Activated naive CD4-positive, alpha-beta T cell treated with anti-CD3 and anti-CD28 coated beads, Interleukin-2, amount 50 U/mL, for 24 hours (primary cell): ENCODE measurements at regions not wholly inside any gene's neighbourhood (a gene's known extent, or its start where the extent isn't known, plus 50 kb on each side); places are given as distances from the start of the nearest gene placed in this dataset.

ENCODE experiments used
- H3K27ac Mint-ChIP-seq: one replicate; pipeline ENCODE4 v1.8.0; 2021; ENCODE audit warnings: mild to moderate bottlenecking, mixed read lengths
- H3K27me3 Mint-ChIP-seq: one replicate; pipeline ENCODE4 v1.8.0; 2021; ENCODE audit warnings: mixed read lengths
- H3K36me3 Mint-ChIP-seq: one replicate; pipeline ENCODE4 v1.8.0; 2021; ENCODE audit warnings: mixed read lengths
- H3K4me1 Mint-ChIP-seq: one replicate; pipeline ENCODE4 v1.8.0; 2021; ENCODE audit warnings: mixed read lengths
- H3K4me3 Mint-ChIP-seq: one replicate; pipeline ENCODE4 v1.8.0; 2021; ENCODE audit warnings: mild to moderate bottlenecking, mixed read lengths
- H3K9me3 Mint-ChIP-seq: one replicate; pipeline ENCODE4 v1.8.0; 2021; ENCODE audit warnings: mixed read lengths

DNA sequence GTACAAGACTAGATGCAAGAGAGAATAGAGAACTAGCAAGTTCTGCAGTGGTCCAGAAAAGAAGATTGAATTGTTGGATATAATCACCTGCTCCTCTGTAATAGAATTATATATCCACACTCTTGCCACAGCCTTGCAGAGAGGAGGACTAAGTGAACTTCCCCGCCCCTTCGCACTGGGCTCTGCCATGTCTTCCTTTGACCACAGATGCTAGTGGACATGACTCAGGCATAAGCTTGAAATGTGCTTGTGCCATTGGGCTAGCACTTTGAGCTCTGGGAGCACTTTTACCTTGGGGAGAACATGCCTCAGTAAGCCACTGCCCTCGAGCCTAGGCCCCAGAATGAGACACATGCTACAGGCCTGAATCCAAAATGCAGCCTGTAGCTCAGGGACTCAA lies 113.5 kb upstream of the RASA1 start:
- Mint-ChIP-seq H3K27ac (no peak overlapping the region), H3K36me3 (no peaks in the 10 kb centered on the region), H3K4me1 (peaks cover 6% of the 10 kb centered on the region), H3K4me3 (no peak overlapping the region), H3K9me3 (no peaks in the 10 kb centered on the region), H3K27me3 (no peaks in the 10 kb centered on the region)

DNA sequence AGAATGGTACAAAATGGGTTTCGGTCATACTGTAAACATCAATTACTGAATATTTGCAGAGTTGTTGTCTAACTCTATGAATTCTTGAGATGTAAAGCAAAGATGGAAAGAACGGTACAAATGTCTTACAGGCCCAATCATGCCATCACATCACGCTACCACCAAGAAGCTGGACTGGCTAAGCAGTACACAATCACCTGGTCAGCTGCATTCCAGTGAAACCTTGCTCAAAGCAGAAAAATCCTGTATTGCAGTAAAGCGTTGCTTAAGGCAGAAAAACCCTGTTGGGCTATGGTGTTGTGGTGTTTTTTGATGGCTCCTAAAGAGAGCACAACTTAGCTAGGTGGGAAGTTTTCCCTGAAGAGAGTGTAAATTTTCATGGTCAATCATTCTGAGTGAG lies 112.6 kb upstream of the RASA1 start:
- Mint-ChIP-seq H3K27me3 (no peaks in the 10 kb centered on the region), H3K4me3 (no peak overlapping the region)

GRCh38 chr5:87156631-87157030 lies 111.1 kb upstream of the RASA1 start:
- no peak overlapping the region for H3K27ac Mint-ChIP-seq

More for the DNA sequence above, 112.6 kb upstream of the RASA1 start:
- Mint-ChIP-seq H3K9me3 (no peaks in the 10 kb centered on the region), H3K4me1 (peaks cover 6% of the 10 kb centered on the region), H3K36me3 (no peaks in the 10 kb centered on the region), H3K27ac (no peak overlapping the region)

GRCh38 chr5:87164409-87164808 lies 103.3 kb upstream of the RASA1 start:
- H3K4me3 Mint-ChIP-seq = no peak overlapping the region

More at GRCh38 chr5:87156631-87157030, 111.1 kb upstream of the RASA1 start:
- no peaks in the 10 kb centered on the region for H3K36me3 Mint-ChIP-seq
- peaks cover 2% of the 10 kb centered on the region for H3K4me1 Mint-ChIP-seq
- H3K27me3 Mint-ChIP-seq = no peaks in the 10 kb centered on the region
- no peaks in the 10 kb centered on the region for H3K9me3 Mint-ChIP-seq
- no peak overlapping the region for H3K4me3 Mint-ChIP-seq

DNA sequence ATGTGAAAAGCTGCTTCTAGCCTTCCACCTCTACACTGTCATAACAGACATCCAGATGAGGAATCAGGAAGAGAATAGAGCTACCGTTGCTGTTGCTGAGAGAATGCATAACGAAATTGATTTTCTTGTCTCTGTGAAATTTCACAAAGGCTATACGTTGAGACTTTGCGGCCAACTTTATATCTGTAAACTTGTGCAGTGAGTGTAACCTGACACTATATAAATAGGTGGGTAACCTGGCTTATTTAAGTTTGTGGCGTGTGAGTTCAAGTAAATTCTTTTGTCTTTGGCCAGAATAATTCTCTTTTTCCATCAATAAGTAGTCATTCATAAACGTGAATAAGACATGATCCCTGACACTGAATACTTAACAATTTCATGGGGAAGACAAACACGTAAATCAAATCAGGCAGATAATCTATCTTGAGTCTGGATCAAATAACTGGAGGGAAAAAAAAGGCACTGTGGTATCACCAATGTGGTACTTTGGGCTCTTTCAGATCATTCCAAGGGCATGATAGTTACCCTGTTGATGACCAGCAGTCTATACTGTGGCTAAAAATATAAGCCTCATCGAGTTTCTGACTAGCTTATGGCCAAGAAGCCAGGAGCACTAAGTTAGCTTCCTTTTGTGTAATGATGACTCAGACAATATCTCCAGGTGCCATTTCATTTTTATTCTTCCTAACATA lies 98.2 kb upstream of the RASA1 start:
- H3K4me1 Mint-ChIP-seq = peaks cover 6% of the 10 kb centered on the region

More at GRCh38 chr5:87164409-87164808, 103.3 kb upstream of the RASA1 start:
- Mint-ChIP-seq H3K36me3 (no peaks in the 10 kb centered on the region), H3K9me3 (no peaks in the 10 kb centered on the region), H3K27ac (no peak overlapping the region), H3K4me1 (peaks cover 6% of the 10 kb centered on the region), H3K27me3 (no peaks in the 10 kb centered on the region)

GRCh38 chr5:87170799-87171198 lies 96.9 kb upstream of the RASA1 start:
- no peak overlapping the region for H3K27ac Mint-ChIP-seq
- no peaks in the 10 kb centered on the region for H3K27me3 Mint-ChIP-seq
- H3K4me3 Mint-ChIP-seq = no peak overlapping the region
- H3K36me3 Mint-ChIP-seq = no peaks in the 10 kb centered on the region
- H3K9me3 Mint-ChIP-seq = no peaks in the 10 kb centered on the region
- H3K4me1 Mint-ChIP-seq = peaks cover 6% of the 10 kb centered on the region

More for the DNA sequence above, 98.2 kb upstream of the RASA1 start:
- no peak overlapping the region for H3K4me3 Mint-ChIP-seq
- H3K9me3 Mint-ChIP-seq = no peaks in the 10 kb centered on the region
- no peak overlapping the region for H3K27ac Mint-ChIP-seq
- H3K27me3 Mint-ChIP-seq = no peaks in the 10 kb centered on the region
- H3K36me3 Mint-ChIP-seq = no peaks in the 10 kb centered on the region

GRCh38 chr5:87182649-87183048 lies 85.0 kb upstream of the RASA1 start:
- Mint-ChIP-seq H3K4me3 (peak overlapping the region; percentile 65), H3K9me3 (no peaks in the 10 kb centered on the region), H3K4me1 (peaks cover 22% of the 10 kb centered on the region), H3K36me3 (no peaks in the 10 kb centered on the region), H3K27ac (peak overlapping the region; percentile 21), H3K27me3 (no peaks in the 10 kb centered on the region)

- Mint-ChIP-seq H3K27ac (no peak overlapping the region), H3K9me3 (no peaks in the 10 kb centered on the region), H3K4me1 (peaks cover 22% of the 10 kb centered on the region), H3K4me3 (no peak overlapping the region), H3K27me3 (no peaks in the 10 kb centered on the region), H3K36me3 (no peaks in the 10 kb centered on the region)
These were observed 83.8 kb upstream of the RASA1 start for GRCh38 chr5:87183896-87184295.

DNA sequence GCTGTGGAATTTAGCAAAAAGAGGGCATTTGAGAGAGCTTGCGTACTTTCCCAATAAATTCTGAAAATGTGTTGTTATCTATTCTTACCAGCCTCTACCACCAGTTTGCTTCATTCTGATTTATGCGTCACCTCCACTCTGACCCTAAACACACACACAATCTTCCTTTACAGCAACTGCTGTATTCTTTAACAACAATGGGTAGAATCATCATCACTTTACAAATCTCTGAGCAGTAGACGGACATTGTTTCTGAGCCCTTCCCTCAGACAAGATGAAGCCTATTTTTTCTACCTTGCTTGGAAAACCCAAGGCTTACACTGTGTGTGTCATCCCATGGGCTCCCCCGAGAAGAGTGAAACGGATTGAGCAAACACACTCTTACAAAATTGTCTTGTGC lies 83.1 kb upstream of the RASA1 start:
- Mint-ChIP-seq H3K4me1 (peaks cover 22% of the 10 kb centered on the region), H3K36me3 (no peaks in the 10 kb centered on the region), H3K27ac (no peak overlapping the region), H3K9me3 (no peaks in the 10 kb centered on the region), H3K4me3 (no peak overlapping the region), H3K27me3 (no peaks in the 10 kb centered on the region)

GRCh38 chr5:87185838-87186237 lies 81.8 kb upstream of the RASA1 start:
- Mint-ChIP-seq H3K9me3 (no peaks in the 10 kb centered on the region), H3K4me3 (no peak overlapping the region), H3K27ac (no peak overlapping the region), H3K36me3 (no peaks in the 10 kb centered on the region), H3K4me1 (peaks cover 24% of the 10 kb centered on the region), H3K27me3 (no peaks in the 10 kb centered on the region)

GRCh38 chr5:87188391-87188790 lies 79.3 kb upstream of the RASA1 start:
- Mint-ChIP-seq H3K36me3 (no peaks in the 10 kb centered on the region), H3K9me3 (no peaks in the 10 kb centered on the region), H3K27me3 (no peaks in the 10 kb centered on the region), H3K4me3 (no peak overlapping the region), H3K27ac (no peak overlapping the region), H3K4me1 (peaks cover 15% of the 10 kb centered on the region)

GRCh38 chr5:87190041-87190440 lies 77.6 kb upstream of the RASA1 start:
- Mint-ChIP-seq H3K9me3 (no peaks in the 10 kb centered on the region), H3K27me3 (no peaks in the 10 kb centered on the region), H3K4me3 (no peak overlapping the region), H3K36me3 (no peaks in the 10 kb centered on the region), H3K27ac (no peak overlapping the region), H3K4me1 (peaks cover 18% of the 10 kb centered on the region)

DNA sequence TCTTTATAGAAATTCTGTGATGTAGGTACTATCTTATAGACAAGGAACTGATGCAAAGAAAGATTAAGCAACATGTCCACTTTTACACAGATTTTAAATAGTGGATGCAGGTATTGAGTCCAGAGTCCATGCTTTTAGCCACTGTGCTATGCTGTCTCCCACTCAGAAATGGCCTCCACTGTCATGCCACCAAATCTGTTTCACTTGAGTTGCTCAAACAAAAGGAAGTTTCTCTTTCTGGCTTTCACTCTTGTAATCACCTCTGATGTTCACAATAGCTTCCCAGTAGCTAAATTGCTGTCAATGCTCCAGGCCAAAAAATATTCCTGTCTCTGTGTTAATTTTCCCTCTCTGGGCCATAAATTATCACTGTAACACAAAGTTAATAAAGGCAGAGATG lies 77.0 kb upstream of the RASA1 start:
- H3K4me1 Mint-ChIP-seq = peaks cover 25% of the 10 kb centered on the region
- no peaks in the 10 kb centered on the region for H3K9me3 Mint-ChIP-seq
- H3K36me3 Mint-ChIP-seq = no peaks in the 10 kb centered on the region
- H3K4me3 Mint-ChIP-seq = no peak overlapping the region
- no peaks in the 10 kb centered on the region for H3K27me3 Mint-ChIP-seq
- H3K27ac Mint-ChIP-seq = no peak overlapping the region

- Mint-ChIP-seq H3K36me3 (no peaks in the 10 kb centered on the region), H3K27ac (no peak overlapping the region), H3K27me3 (no peaks in the 10 kb centered on the region), H3K4me1 (peaks cover 27% of the 10 kb centered on the region), H3K4me3 (no peak overlapping the region), H3K9me3 (no peaks in the 10 kb centered on the region)
These were observed 76.0 kb upstream of the RASA1 start for GRCh38 chr5:87191645-87192044.

- Mint-ChIP-seq H3K4me1 (peaks cover 27% of the 10 kb centered on the region), H3K4me3 (peak overlapping the region; percentile 43), H3K27ac (no peak overlapping the region)
These were observed 72.5 kb upstream of the RASA1 start for GRCh38 chr5:87195104-87195591.

GRCh38 chr5:87195616-87196015 lies 72.1 kb upstream of the RASA1 start:
- Mint-ChIP-seq H3K36me3 (no peaks in the 10 kb centered on the region), H3K4me3 (peak overlapping the region; percentile 23), H3K27ac (no peak overlapping the region), H3K4me1 (peaks cover 27% of the 10 kb centered on the region), H3K9me3 (no peaks in the 10 kb centered on the region), H3K27me3 (no peaks in the 10 kb centered on the region)

More at GRCh38 chr5:87195104-87195591, 72.5 kb upstream of the RASA1 start:
- Mint-ChIP-seq H3K27me3 (no peaks in the 10 kb centered on the region), H3K36me3 (no peaks in the 10 kb centered on the region), H3K9me3 (no peaks in the 10 kb centered on the region)

DNA sequence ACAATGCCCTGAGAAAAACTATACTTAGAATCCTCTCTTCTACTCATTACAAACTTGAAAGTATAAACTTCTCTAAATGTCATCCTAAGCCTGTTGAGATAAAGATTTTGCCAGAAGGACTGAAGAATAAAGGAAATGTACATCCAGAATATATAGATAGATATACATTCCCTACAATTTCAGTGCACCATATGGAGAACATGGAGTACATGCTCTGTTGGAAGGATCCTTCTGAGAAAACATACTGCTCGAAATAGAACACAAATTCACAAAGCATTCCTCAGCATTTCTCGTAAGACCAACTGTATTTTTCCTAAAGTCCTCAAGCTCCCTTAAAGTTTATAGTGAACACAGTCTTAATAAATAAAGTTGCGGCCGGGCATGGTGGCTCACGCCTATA lies 69.7 kb upstream of the RASA1 start:
- no peaks in the 10 kb centered on the region for H3K9me3 Mint-ChIP-seq
- H3K36me3 Mint-ChIP-seq = no peaks in the 10 kb centered on the region
- H3K4me1 Mint-ChIP-seq = peaks cover 16% of the 10 kb centered on the region
- H3K4me3 Mint-ChIP-seq = no peak overlapping the region
- no peaks in the 10 kb centered on the region for H3K27me3 Mint-ChIP-seq
- no peak overlapping the region for H3K27ac Mint-ChIP-seq
